Endothelial cell of umbilical vein (primary cell): ENCODE measurements at regions not wholly inside any gene's neighbourhood (a gene's known extent, or its start where the extent isn't known, plus 50 kb on each side); places are given as distances from the start of the nearest gene placed in this dataset.

Experiments
- BruUV-seq: library from RNA; stranded (reverse); fragments of 400-500 nt; replicated peaks from 2 replicates; lab custom pipeline; 2021; lab: Mats Ljungman, UMichigan
- CTCF ChIA-PET: fragments of 300-600, 350-600 bp; sonication (Branson Sonifier 250); formaldehyde crosslinking; loops from one replicate; lab custom pipeline; 2021; ENCODE audit warnings: antibody characterized with exemption, inconsistent platforms; lab: Charles Lee
- POLR2A ChIA-PET: fragments of 300-600, 350-600 bp; sonication (Branson Sonifier 250); formaldehyde crosslinking; loops from one replicate; lab custom pipeline; 2021; ENCODE audit warnings: antibody characterized with exemption, inconsistent platforms; lab: Charles Lee
- DNase-seq: peaks from one replicate; pipeline ENCODE4 v3.0.0-alpha.2; 2011; ENCODE audit warnings: low read depth, low spot score
- FAIRE-seq: peaks from 2 replicates; lab custom pipeline; 2011; peaks lifted over from hg19 to GRCh38; lab: Jason Lieb, UNC
- H2AFZ ChIP-seq: 2 replicates; pipeline ENCODE4 v1.6.0; 2012; ENCODE audit warnings: low read depth, low read length, control low read depth, inconsistent platforms
- H3K27ac ChIP-seq: 2 replicates; pipeline ENCODE4 v1.5.1; 2011; ENCODE audit warnings: low read depth, mild to moderate bottlenecking, control low read depth, low read length, moderate library complexity; ENCODE audit not compliant: insufficient read depth
- H3K27me3 ChIP-seq, 2 experiments: 2 replicates each; pipeline versions ENCODE4 v1.6.0 to v1.6.1; 2011; ENCODE audit warnings: low read length in 2 of 2, mixed read lengths in 1 of 2; ENCODE audit not compliant: control insufficient read depth in 2 of 2, insufficient read depth in 2 of 2
- H3K36me3 ChIP-seq, 2 experiments: 2 replicates in 1 of 2; 3 replicates in 1 of 2; pipeline ENCODE4 v1.5.1; 2011; ENCODE audit warnings: low read length in 2 of 2, mild to moderate bottlenecking in 1 of 2, moderate library complexity in 1 of 2; ENCODE audit not compliant: control insufficient read depth in 2 of 2, insufficient read depth in 2 of 2; ENCODE audit errors: extremely low read depth in 1 of 2
- H3K4me1 ChIP-seq: 3 replicates; pipeline ENCODE4 v1.5.1; 2011; ENCODE audit warnings: mild to moderate bottlenecking, low read length; ENCODE audit not compliant: control insufficient read depth, insufficient read depth; ENCODE audit errors: extremely low read depth
- H3K4me2 ChIP-seq: 2 replicates; pipeline ENCODE4 v1.6.1; 2011; ENCODE audit warnings: low read length, control low read depth, mixed read lengths; ENCODE audit not compliant: insufficient read depth
- H3K4me3 ChIP-seq, 3 experiments: fragments of 200-600 bp in 1 of 3; sonication (generic), shearing (Covaris generic) in 1 of 3; replicated peaks in 1 of 3; 2 replicates each; pipeline ENCODE4 v1.5.1; 2011 to 2016; ENCODE audit warnings: control low read depth in 3 of 3, low read length in 3 of 3, mild to moderate bottlenecking in 2 of 3, inconsistent platforms in 1 of 3, low read depth in 1 of 3, moderate library complexity in 1 of 3; ENCODE audit not compliant: insufficient read depth in 1 of 3
- H3K79me2 ChIP-seq: 2 replicates; pipeline ENCODE4 v1.6.0; 2012; ENCODE audit warnings: low read length, inconsistent platforms; ENCODE audit not compliant: control insufficient read depth, insufficient read depth
- H3K9ac ChIP-seq: replicated peaks from 2 replicates; pipeline ENCODE3; 2011; ENCODE audit warnings: low read length, control low read depth; ENCODE audit not compliant: insufficient read depth; ENCODE audit errors: extremely low read depth
- H3K9me1 ChIP-seq: replicated peaks from 3 replicates; pipeline ENCODE4 v1.6.0; 2011; ENCODE audit warnings: mild to moderate bottlenecking, low read length; ENCODE audit not compliant: control insufficient read depth, insufficient read depth; ENCODE audit errors: extremely low read depth
- H3K9me3 ChIP-seq: replicated peaks from 2 replicates; pipeline ENCODE4 v1.5.1; 2012; ENCODE audit warnings: low read length, inconsistent platforms; ENCODE audit not compliant: control insufficient read depth, insufficient read depth
- H4K20me1 ChIP-seq: replicated peaks from 2 replicates; pipeline ENCODE3; 2011; ENCODE audit warnings: mild to moderate bottlenecking, low read length; ENCODE audit not compliant: control insufficient read depth, insufficient read depth; ENCODE audit errors: extremely low read depth
- CTCF ChIP-seq, 2 donors: IDR thresholded peaks; 1 replicate in 1 of 2; 2 replicates in 1 of 2; pipeline ENCODE4 v1.5.1; 2011; ENCODE audit warnings: low read length in 2 of 2, mild to moderate bottlenecking in 2 of 2, moderate library complexity in 2 of 2, control low read depth in 1 of 2, inconsistent platforms in 1 of 2, low read depth in 1 of 2; ENCODE audit not compliant: insufficient read depth in 1 of 2; ENCODE audit errors: extremely low read depth in 1 of 2
- EZH2 ChIP-seq: IDR thresholded peaks from 2 replicates; pipeline ENCODE4 v1.6.1; 2012; ENCODE audit warnings: borderline replicate concordance, low read depth, mild to moderate bottlenecking, moderate library complexity, low read length, inconsistent platforms; ENCODE audit not compliant: severe bottlenecking
- FOS ChIP-seq: IDR thresholded peaks from 2 replicates; pipeline ENCODE4 v1.6.1; 2011; ENCODE audit warnings: mild to moderate bottlenecking, low read length, moderate library complexity, borderline replicate concordance; ENCODE audit not compliant: insufficient read depth
- GATA2 ChIP-seq: IDR thresholded peaks from 2 replicates; pipeline ENCODE4 v1.7.0; 2011; ENCODE audit warnings: low read depth, mild to moderate bottlenecking, moderate library complexity, mixed read lengths, low read length; ENCODE audit not compliant: insufficient read length, insufficient read depth
- JUN ChIP-seq: IDR thresholded peaks from 2 replicates; pipeline ENCODE4 v1.6.1; 2011; ENCODE audit warnings: borderline replicate concordance, low read depth; ENCODE audit not compliant: insufficient read length, insufficient read depth
- MYC ChIP-seq: IDR thresholded peaks from one replicate; pipeline ENCODE4 v1.6.1; 2011; ENCODE audit warnings: mild to moderate bottlenecking, low read depth, low read length
- POLR2A ChIP-seq: IDR thresholded peaks from 2 replicates; pipeline ENCODE4 v1.6.1; 2012; ENCODE audit warnings: low read depth, mild to moderate bottlenecking, control low read depth, low read length
- POLR2AphosphoS5 ChIP-seq: IDR thresholded peaks from 2 replicates; pipeline ENCODE4 v1.6.1; 2012; ENCODE audit warnings: low read depth, mild to moderate bottlenecking, control low read depth, low read length, moderate library complexity; ENCODE audit not compliant: insufficient read depth
- dilution Hi-C: fragments of 300-500 bp; cut with MboI; formaldehyde crosslinking; loops from one replicate; pipeline ENCODE4 v1.15.0; 2019; ENCODE audit warnings: low sequenced_read_pairs; ENCODE audit not compliant: extremely low pct_ligation_motif_present
- intact Hi-C: fragments of 100-400 bp; cut with micrococcal nuclease; formaldehyde crosslinking; loops from one replicate; pipeline ENCODE4 v1.10.0; 2022
- TF ChIP-seq, protein P1 (sequence below): IDR thresholded peaks from 2 replicates; pipeline ENCODE4 v1.6.1; 2011; ENCODE audit not compliant: insufficient read depth, insufficient read length

DNA sequence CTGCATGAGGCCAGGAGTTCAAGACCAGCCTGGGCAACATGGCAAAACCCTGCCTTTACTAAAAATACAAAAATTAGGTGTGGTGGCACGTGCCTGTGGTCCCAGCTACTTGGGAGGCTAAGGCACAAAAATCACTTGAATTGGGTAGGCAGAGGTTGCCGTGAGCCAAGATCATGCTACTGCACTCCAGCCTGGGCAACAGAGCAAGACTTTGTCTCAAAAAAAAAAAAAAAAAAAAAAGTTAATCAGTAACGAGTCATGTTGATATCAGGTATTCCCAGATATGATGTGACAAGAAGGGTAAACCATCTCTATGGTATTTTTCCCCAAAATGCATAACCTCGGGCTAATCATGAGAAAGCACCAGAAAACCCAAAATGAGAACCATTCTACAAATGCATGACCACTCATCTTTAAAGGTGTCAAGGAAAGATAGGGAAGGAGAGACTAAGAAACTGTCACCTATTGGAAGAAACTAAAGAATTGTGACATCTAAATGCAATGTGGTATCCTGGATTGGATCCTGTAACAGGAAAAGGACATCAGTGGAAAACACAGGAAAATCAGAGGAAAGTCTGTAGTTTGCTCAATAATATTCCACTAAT, 66.5 kb upstream of the MAP4 start:
- no peaks in the 10 kb centered on the region for H3K9me3 ChIP-seq
- H3K27me3 ChIP-seq, result no peaks in the 10 kb centered on the region
- no peak overlapping the region for H3K27ac ChIP-seq
- no TSS peak for BruUV-seq
- no peak overlapping the region for H3K4me3 ChIP-seq
- H3K9me1 ChIP-seq, result no peaks in the 10 kb centered on the region
- H3K9ac ChIP-seq, result no peak overlapping the region
- H3K4me2 ChIP-seq, result no peak overlapping the region
- H3K79me2 ChIP-seq, result peaks cover 99% of the 10 kb centered on the region
- peaks cover 0 to 3% of the 10 kb centered on the region in 2 experiments for H3K36me3 ChIP-seq
- CTCF ChIA-PET, result no interaction called here
- dilution Hi-C loops, result no loop called here
- peaks cover 19% of the 10 kb centered on the region for H3K4me1 ChIP-seq
- H2AFZ ChIP-seq, result no peak overlapping the region
- TF ChIP-seq EZH2 (no peak), CTCF (IDR thresholded peaks at IDR 0.05; ENCODE audit: extremely low read depth in 1 of 2, insufficient read depth in 1 of 2, low read depth in 1 of 2, low read length in 2 of 2) (no peak), MYC (no peak), GATA2 (no peak), POLR2AphosphoS5 (no peak), FOS (no peak), JUN (no peak), POLR2A (no peak)
- TF ChIP-seq, protein P1, sequence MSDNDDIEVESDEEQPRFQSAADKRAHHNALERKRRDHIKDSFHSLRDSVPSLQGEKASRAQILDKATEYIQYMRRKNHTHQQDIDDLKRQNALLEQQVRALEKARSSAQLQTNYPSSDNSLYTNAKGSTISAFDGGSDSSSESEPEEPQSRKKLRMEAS, result no peak
- DNase-seq (no peak), FAIRE-seq (no peak)
- intact Hi-C loops, result no loop called here
- H4K20me1 ChIP-seq, result peaks cover 5% of the 10 kb centered on the region
- POLR2A ChIA-PET, result no interaction called here
